ENCODE measurements at regions not wholly inside any gene's neighbourhood (a gene's known extent, or its start where the extent isn't known, plus 50 kb on each side); places are given as distances from the start of the nearest gene placed in this dataset.

DNA sequence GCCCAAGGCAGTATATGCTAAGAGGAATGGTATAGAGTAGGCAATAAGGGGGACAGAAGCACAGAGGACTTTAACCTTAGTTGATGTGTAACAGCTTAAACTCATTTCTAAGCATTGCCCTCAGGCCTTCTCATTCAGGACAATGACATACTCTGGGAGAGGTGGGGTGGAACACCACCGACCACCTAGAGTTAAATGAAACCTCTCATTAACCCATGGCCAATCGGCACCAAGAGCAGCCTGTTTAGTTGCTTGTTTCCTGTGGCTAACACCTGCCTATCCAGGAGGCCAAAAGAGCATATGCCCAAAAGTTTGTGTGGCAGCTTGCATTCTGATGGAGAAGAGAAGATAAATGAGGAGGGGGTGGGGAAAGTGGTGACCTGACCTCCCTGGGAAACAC lies 50.0 kb downstream of the PABIR2 start:
- intact Hi-C loops (cut with DNase I, micrococcal nuclease), result no loop called here
- Mint-ChIP-seq H3K9me3 (ENCODE audit: low read depth) (no peaks in the 10 kb centered on the region), H3K4me1 (no peaks in the 10 kb centered on the region), H3K36me3 (ENCODE audit: low read depth) (no peaks in the 10 kb centered on the region), H3K27ac (no peak overlapping the region), H3K4me3 (no peak overlapping the region), H3K27me3 (peaks cover 4% of the 10 kb centered on the region)
- ATAC-seq, result no peak
- CTCF ChIA-PET, result no interaction called here
- POLR2A ChIA-PET, result no interaction called here
- DNase-seq, result no peak

DNA sequence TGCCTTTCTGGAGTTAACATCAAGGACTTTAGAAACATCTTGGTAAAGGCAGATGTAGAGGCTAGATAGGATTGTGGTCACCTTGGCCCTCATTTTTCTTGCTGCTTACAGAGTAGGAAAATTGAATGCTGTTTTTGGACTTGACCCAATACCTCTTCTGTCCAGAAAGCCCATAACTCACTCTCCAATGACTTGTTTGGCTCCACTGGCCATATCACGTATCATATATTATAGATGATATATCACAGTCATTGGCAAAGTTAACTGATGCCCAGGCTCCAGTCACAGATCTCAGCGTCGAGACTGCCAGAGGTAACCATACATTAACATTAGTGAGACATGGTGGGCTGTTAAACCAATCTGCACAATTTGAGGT lies 50.6 kb downstream of the PABIR2 start:
- Mint-ChIP-seq H3K36me3 (ENCODE audit: low read depth) (no peaks in the 10 kb centered on the region), H3K9me3 (ENCODE audit: low read depth) (no peaks in the 10 kb centered on the region), H3K27ac (no peak overlapping the region), H3K4me3 (no peak overlapping the region), H3K27me3 (peaks cover 2% of the 10 kb centered on the region), H3K4me1 (no peaks in the 10 kb centered on the region)
- CTCF ChIA-PET, result no interaction called here
- intact Hi-C loops (cut with DNase I, micrococcal nuclease), result no loop called here
- no peak for DNase-seq
- ATAC-seq, result no peak
- POLR2A ChIA-PET, result no interaction called here

- ATAC-seq, result no peak
- Mint-ChIP-seq H3K36me3 (ENCODE audit: low read depth) (no peaks in the 10 kb centered on the region), H3K4me3 (no peak overlapping the region), H3K27ac (no peak overlapping the region), H3K4me1 (no peaks in the 10 kb centered on the region), H3K27me3 (no peaks in the 10 kb centered on the region), H3K9me3 (ENCODE audit: low read depth) (no peaks in the 10 kb centered on the region)
- POLR2A ChIA-PET, result no interaction called here
- intact Hi-C loops (cut with DNase I, micrococcal nuclease), result no loop called here
- no peak for DNase-seq
- CTCF ChIA-PET, result no interaction called here
Measured at GRCh38 chrX:134745636-134746409, 51.2 kb downstream of the PABIR2 start.

DNA sequence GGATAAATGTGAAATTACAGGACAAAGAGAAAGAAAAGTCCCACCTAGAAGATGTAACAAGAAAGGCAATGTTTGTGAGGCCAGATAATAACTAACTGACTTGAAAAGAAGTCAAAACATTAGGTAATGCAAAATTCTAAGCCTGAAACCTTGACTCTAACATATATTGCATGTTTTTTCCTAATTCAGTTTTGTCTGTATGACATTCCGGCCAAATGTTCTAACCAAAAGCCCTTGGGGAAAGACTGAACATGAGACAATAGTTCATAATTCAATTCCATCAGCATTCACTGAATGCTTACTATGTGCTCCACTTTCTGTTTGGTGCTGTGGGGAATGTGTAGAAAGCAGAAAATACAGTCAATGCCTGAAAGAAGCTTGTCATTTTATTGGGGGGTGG lies 53.9 kb downstream of the PABIR2 start:
- no peak for ATAC-seq
- ChIA-PET POLR2A (no interaction called here), CTCF (no interaction called here)
- Mint-ChIP-seq H3K4me1 (no peaks in the 10 kb centered on the region), H3K27me3 (peaks cover under 1% of the 10 kb centered on the region), H3K4me3 (no peak overlapping the region), H3K9me3 (ENCODE audit: low read depth) (no peaks in the 10 kb centered on the region), H3K36me3 (ENCODE audit: low read depth) (no peaks in the 10 kb centered on the region), H3K27ac (no peak overlapping the region)
- no peak for DNase-seq
- intact Hi-C loops (cut with DNase I, micrococcal nuclease), result no loop called here

- Mint-ChIP-seq H3K36me3 (ENCODE audit: low read depth) (no peaks in the 10 kb centered on the region), H3K27me3 (peaks cover 5% of the 10 kb centered on the region), H3K27ac (no peak overlapping the region), H3K4me3 (no peak overlapping the region), H3K4me1 (no peaks in the 10 kb centered on the region), H3K9me3 (ENCODE audit: low read depth) (no peaks in the 10 kb centered on the region)
- intact Hi-C loops (cut with DNase I, micrococcal nuclease), result no loop called here
- DNase-seq (no peak), ATAC-seq (no peak)
- CTCF ChIA-PET, result no interaction called here
- POLR2A ChIA-PET, result no interaction called here
Measured at GRCh38 chrX:134742573-134742972, 54.4 kb downstream of the PABIR2 start.

- DNase-seq, result no peak
- ATAC-seq, result no peak
- Mint-ChIP-seq H3K27me3 (peaks cover 7% of the 10 kb centered on the region), H3K4me1 (no peaks in the 10 kb centered on the region), H3K36me3 (ENCODE audit: low read depth) (no peaks in the 10 kb centered on the region), H3K9me3 (ENCODE audit: low read depth) (no peaks in the 10 kb centered on the region), H3K4me3 (no peak overlapping the region), H3K27ac (no peak overlapping the region)
- ChIA-PET CTCF (no interaction called here), POLR2A (no interaction called here)
- intact Hi-C loops (cut with DNase I, micrococcal nuclease), result no loop called here
Measured at GRCh38 chrX:134741746-134742145, 55.3 kb downstream of the PABIR2 start.

GRCh38 chrX:134738986-134739740 lies 57.8 kb downstream of the PABIR2 start:
- Mint-ChIP-seq H3K4me1 (no peaks in the 10 kb centered on the region), H3K27ac (no peak overlapping the region), H3K27me3 (peaks cover 7% of the 10 kb centered on the region), H3K36me3 (ENCODE audit: low read depth) (no peaks in the 10 kb centered on the region), H3K4me3 (no peak overlapping the region), H3K9me3 (ENCODE audit: low read depth) (no peaks in the 10 kb centered on the region)
- ChIA-PET CTCF (no interaction called here), POLR2A (no interaction called here)
- DNase-seq (no peak), ATAC-seq (no peak)
- intact Hi-C loops (cut with DNase I, micrococcal nuclease), result no loop called here

DNA sequence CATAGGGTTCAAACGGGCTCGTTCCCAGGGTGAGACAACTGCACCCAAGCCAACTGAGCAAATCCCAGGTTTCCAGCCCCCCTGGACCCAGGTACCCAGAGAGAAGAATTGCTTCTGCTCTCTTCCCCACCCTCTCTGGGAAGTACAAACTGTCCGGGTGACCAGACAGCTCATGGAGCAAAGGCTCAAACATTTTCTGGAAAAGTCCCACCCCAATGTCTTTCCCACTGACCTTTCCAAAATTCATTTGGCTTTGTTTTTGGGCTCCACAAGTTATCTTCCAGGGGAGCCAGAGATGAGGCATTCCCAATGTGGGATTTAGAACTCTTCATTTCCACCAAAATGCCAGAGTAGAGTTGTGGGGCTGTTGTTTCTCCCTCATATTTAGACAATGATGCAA lies 58.6 kb downstream of the PABIR2 start:
- intact Hi-C loops (cut with DNase I, micrococcal nuclease), result no loop called here
- H3K9me3 Mint-ChIP-seq (ENCODE audit: low read depth), result no peaks in the 10 kb centered on the region
- ATAC-seq, result no peak
- CTCF ChIA-PET, result no interaction called here
- peaks cover 7% of the 10 kb centered on the region for H3K27me3 Mint-ChIP-seq
- POLR2A ChIA-PET, result no interaction called here
- H3K27ac Mint-ChIP-seq, result no peak overlapping the region
- DNase-seq, result no peak
- H3K36me3 Mint-ChIP-seq (ENCODE audit: low read depth), result no peaks in the 10 kb centered on the region
- no peak overlapping the region for H3K4me3 Mint-ChIP-seq
- H3K4me1 Mint-ChIP-seq, result no peaks in the 10 kb centered on the region

- Mint-ChIP-seq H3K36me3 (ENCODE audit: low read depth) (no peaks in the 10 kb centered on the region), H3K4me3 (no peak overlapping the region), H3K9me3 (ENCODE audit: low read depth) (no peaks in the 10 kb centered on the region), H3K27ac (no peak overlapping the region), H3K27me3 (peaks cover 7% of the 10 kb centered on the region), H3K4me1 (no peaks in the 10 kb centered on the region)
- no peak for ATAC-seq
- ChIA-PET CTCF (no interaction called here), POLR2A (no interaction called here)
- DNase-seq, result no peak
- intact Hi-C loops (cut with DNase I, micrococcal nuclease), result no loop called here
Measured at GRCh38 chrX:134737721-134738369, 59.2 kb downstream of the PABIR2 start.

- Mint-ChIP-seq H3K36me3 (ENCODE audit: low read depth) (no peaks in the 10 kb centered on the region), H3K9me3 (ENCODE audit: low read depth) (no peaks in the 10 kb centered on the region), H3K4me3 (no peak overlapping the region), H3K27me3 (peaks cover 7% of the 10 kb centered on the region), H3K4me1 (no peaks in the 10 kb centered on the region), H3K27ac (no peak overlapping the region)
- DNase-seq, result no peak
- intact Hi-C loops (cut with DNase I, micrococcal nuclease), result no loop called here
- ChIA-PET POLR2A (no interaction called here), CTCF (no interaction called here)
- ATAC-seq, result no peak
Measured at GRCh38 chrX:134737061-134737460, 59.9 kb downstream of the PABIR2 start.

DNA sequence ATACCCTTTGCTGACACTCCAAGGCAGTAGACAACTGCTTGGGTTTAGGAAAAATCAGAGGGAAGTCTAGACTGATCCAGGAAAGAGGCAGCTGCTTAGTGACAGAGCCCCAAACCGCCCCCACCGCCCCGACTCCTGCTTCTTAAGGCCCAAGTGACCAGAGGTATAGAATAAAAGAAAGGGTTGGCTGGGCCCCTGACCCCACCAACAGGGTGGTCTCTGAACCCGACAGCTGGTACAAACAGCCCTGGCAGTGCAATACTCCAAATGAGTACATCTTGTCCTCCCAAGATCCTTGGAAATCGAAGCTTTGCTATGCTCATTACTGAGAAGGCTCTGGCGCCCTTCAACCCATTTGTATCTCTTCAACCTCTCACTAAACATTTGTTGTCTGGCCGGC lies 60.6 kb downstream of the PABIR2 start:
- H3K27me3 Mint-ChIP-seq, result peaks cover 7% of the 10 kb centered on the region
- no peak overlapping the region for H3K27ac Mint-ChIP-seq
- CTCF ChIA-PET, result no interaction called here
- intact Hi-C loops (cut with DNase I, micrococcal nuclease), result no loop called here
- no peak overlapping the region for H3K4me3 Mint-ChIP-seq
- POLR2A ChIA-PET, result no interaction called here
- H3K4me1 Mint-ChIP-seq, result no peaks in the 10 kb centered on the region
- H3K9me3 Mint-ChIP-seq (ENCODE audit: low read depth), result no peaks in the 10 kb centered on the region
- H3K36me3 Mint-ChIP-seq (ENCODE audit: low read depth), result no peaks in the 10 kb centered on the region
- DNase-seq, result no peak
- ATAC-seq, result no peak

- no peak for ATAC-seq
- CTCF ChIA-PET, result interaction anchor here (0.6 kb wide), 1 partner anchor 196 kb away, joined by 4 read pairs; no protein-coding TSS in a partner anchor
Measured at GRCh38 chrX:134735015-134735414, 62.0 kb downstream of the PABIR2 start.

More at GRCh38 chrX:134735015-134735414, 62.0 kb downstream of the PABIR2 start:
- no peak overlapping the region for H3K27ac Mint-ChIP-seq
- no peaks in the 10 kb centered on the region for H3K36me3 Mint-ChIP-seq (ENCODE audit: low read depth)
- intact Hi-C loops (cut with DNase I, micrococcal nuclease), result no loop called here
- POLR2A ChIA-PET, result no interaction called here
- peaks cover 7% of the 10 kb centered on the region for H3K27me3 Mint-ChIP-seq
- no peak overlapping the region for H3K4me3 Mint-ChIP-seq
- H3K4me1 Mint-ChIP-seq, result no peaks in the 10 kb centered on the region
- no peaks in the 10 kb centered on the region for H3K9me3 Mint-ChIP-seq (ENCODE audit: low read depth)
- DNase-seq, result no peak
